Activated T-cell treated with anti-CD3 and anti-CD28 coated beads, Interleukin-2, amount 50 U/mL, for 4 hours (primary cell): ENCODE measurements at regions not wholly inside any gene's neighbourhood (a gene's known extent, or its start where the extent isn't known, plus 50 kb on each side); places are given as distances from the start of the nearest gene placed in this dataset.

Source experiments
- ATAC-seq, 2 donors: fragments of 200-7000 bp; cut with Tn5 transposase; one replicate each; pipeline ENCODE4 v1.10.0; 2021
- DNase-seq: peaks from one replicate; pipeline ENCODE4 v3.0.0-alpha.2; 2020
- H3K27me3 Mint-ChIP-seq: one replicate; pipeline ENCODE4 v1.8.0; 2021; ENCODE audit warnings: low read depth, mixed read lengths
- H3K36me3 Mint-ChIP-seq: one replicate; pipeline ENCODE4 v1.8.0; 2022; ENCODE audit warnings: mixed read lengths; ENCODE audit not compliant: insufficient read depth
- H3K4me1 Mint-ChIP-seq: one replicate; pipeline ENCODE4 v1.8.0; 2021; ENCODE audit warnings: low read depth, mixed read lengths
- H3K4me3 Mint-ChIP-seq: one replicate; pipeline ENCODE4 v1.8.0; 2021; ENCODE audit warnings: mild to moderate bottlenecking, moderate library complexity, mixed read lengths
- H3K9me3 Mint-ChIP-seq: one replicate; pipeline ENCODE4 v1.8.0; 2021; ENCODE audit warnings: mixed read lengths

GRCh38 chr10:34866848-34867247, 51.8 kb upstream of the PARD3 start:
- no peak for DNase-seq
- no peaks in the 10 kb centered on the region for H3K9me3 Mint-ChIP-seq
- no peak overlapping the region for H3K4me3 Mint-ChIP-seq
- no peak for ATAC-seq
- no peaks in the 10 kb centered on the region for H3K36me3 Mint-ChIP-seq
- peaks cover 6% of the 10 kb centered on the region for H3K27me3 Mint-ChIP-seq
- H3K4me1 Mint-ChIP-seq, result no peaks in the 10 kb centered on the region
